ENCODE measurements at regions not wholly inside any gene's neighbourhood (a gene's known extent, or its start where the extent isn't known, plus 50 kb on each side); places are given as distances from the start of the nearest gene placed in this dataset.

DNA sequence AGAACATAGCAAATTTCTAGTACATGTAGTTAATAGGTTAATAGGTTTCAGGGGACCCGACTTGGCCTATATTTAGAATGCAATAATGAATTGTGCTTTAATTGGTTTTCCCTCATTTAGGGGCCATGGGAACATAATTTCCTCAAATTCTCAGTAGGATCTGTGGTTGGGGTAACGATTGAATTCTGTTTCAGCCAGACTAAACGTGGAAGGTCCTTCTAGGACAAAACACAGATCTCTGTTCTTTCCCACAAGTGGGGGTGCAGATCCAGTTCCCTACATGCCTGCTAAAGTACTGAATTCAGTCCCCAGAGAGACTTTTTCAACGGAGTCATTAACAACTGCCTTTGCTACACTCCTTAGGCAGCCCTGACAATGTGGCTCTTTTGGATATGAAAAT, 50.7 kb upstream of the AGBL1 start:
- DNase-seq: no peak
